ENCODE measurements at regions not wholly inside any gene's neighbourhood (a gene's known extent, or its start where the extent isn't known, plus 50 kb on each side); places are given as distances from the start of the nearest gene placed in this dataset.
"Not testable (repeated sequence)": the region's sequence is repeated elsewhere in the genome, so short reads cannot be mapped to it uniquely, and the experiment has no call there.

GRCh38 chr20:26167499-26167898 lies 470.8 kb upstream of the ZNF337 start:
- no peaks in the 10 kb centered on the region for H3K27me3 ChIP-seq (ENCODE audit: control insufficient read depth in 2 of 2, insufficient read depth in 2 of 2, low read length in 2 of 2)
- no TSS peak for BruUV-seq (replicated peaks)
- H3K9me3 ChIP-seq (replicated peaks; ENCODE audit: control insufficient read depth, insufficient read depth, low read length) = no peaks in the 10 kb centered on the region
- no peaks in the 10 kb centered on the region for H3K4me1 ChIP-seq (ENCODE audit: control insufficient read depth, extremely low read depth, insufficient read depth, low read length)
- H4K20me1 ChIP-seq (replicated peaks; ENCODE audit: control insufficient read depth, extremely low read depth, insufficient read depth, low read length) = no peaks in the 10 kb centered on the region
- ChIA-PET POLR2A (no interaction called here), CTCF (no interaction called here)
- TF ChIP-seq POLR2A (IDR thresholded peaks at IDR 0.05; ENCODE audit: low read depth, low read length) (no peak), FOS (IDR thresholded peaks at IDR 0.05; ENCODE audit: borderline replicate concordance, insufficient read depth, low read length) (peak; percentile 22)
- no peak overlapping the region for H3K4me2 ChIP-seq (ENCODE audit: insufficient read depth, low read length)
- dilution Hi-C loops (cut with MboI; ENCODE audit: extremely low pct_ligation_motif_present, low sequenced_read_pairs) (no loop called here), intact Hi-C loops (cut with micrococcal nuclease) (no loop called here)
- FAIRE-seq (peak; percentile 4), DNase-seq (ENCODE audit: low read depth, low spot score) (peak; percentile 46)
- no peak overlapping the region for H3K4me3 ChIP-seq (replicated peaks in 1 of 3; ENCODE audit: insufficient read depth in 1 of 3, low read depth in 1 of 3, low read length in 3 of 3)
- no peaks in the 10 kb centered on the region for H3K79me2 ChIP-seq (ENCODE audit: control insufficient read depth, insufficient read depth, low read length)
- H3K27ac ChIP-seq (ENCODE audit: insufficient read depth, low read depth, low read length) = no peak overlapping the region
- no peak overlapping the region for H3K9ac ChIP-seq (replicated peaks; ENCODE audit: extremely low read depth, insufficient read depth, low read length)
- no peaks in the 10 kb centered on the region for H3K9me1 ChIP-seq (replicated peaks; ENCODE audit: control insufficient read depth, extremely low read depth, insufficient read depth, low read length)
- H3K36me3 ChIP-seq (ENCODE audit: control insufficient read depth in 2 of 2, extremely low read depth in 1 of 2, insufficient read depth in 2 of 2, low read length in 2 of 2) = no peaks in the 10 kb centered on the region
- no peak overlapping the region for H2AFZ ChIP-seq (ENCODE audit: low read depth, low read length)

GRCh38 chr20:26163890-26164289 lies 467.2 kb upstream of the ZNF337 start:
- no peaks in the 10 kb centered on the region for H3K9me3 ChIP-seq (replicated peaks; ENCODE audit: control insufficient read depth, insufficient read depth, low read length)
- peak; percentile 1 for DNase-seq (ENCODE audit: low read depth, low spot score)
- no peak overlapping the region for H3K4me2 ChIP-seq (ENCODE audit: insufficient read depth, low read length)
- TF ChIP-seq EZH2 (IDR thresholded peaks at IDR 0.05; ENCODE audit: borderline replicate concordance, low read depth, low read length, severe bottlenecking) (no peak), GATA2 (IDR thresholded peaks at IDR 0.05; ENCODE audit: insufficient read depth, insufficient read length, low read depth, low read length) (no peak), CTCF (IDR thresholded peaks at IDR 0.05; ENCODE audit: extremely low read depth in 1 of 2, insufficient read depth in 1 of 2, low read depth in 1 of 2, low read length in 2 of 2) (no peak), MAX (IDR thresholded peaks at IDR 0.05; ENCODE audit: insufficient read depth, insufficient read length) (no peak), FOS (IDR thresholded peaks at IDR 0.05; ENCODE audit: borderline replicate concordance, insufficient read depth, low read length) (no peak), POLR2A (IDR thresholded peaks at IDR 0.05; ENCODE audit: low read depth, low read length) (no peak), POLR2AphosphoS5 (IDR thresholded peaks at IDR 0.05; ENCODE audit: insufficient read depth, low read depth, low read length) (no peak), JUN (IDR thresholded peaks at IDR 0.05; ENCODE audit: borderline replicate concordance, insufficient read depth, insufficient read length, low read depth) (no peak), MYC (IDR thresholded peaks at IDR 0.05; ENCODE audit: low read depth, low read length) (no peak)
- H4K20me1 ChIP-seq (replicated peaks; ENCODE audit: control insufficient read depth, extremely low read depth, insufficient read depth, low read length) = no peaks in the 10 kb centered on the region
- intact Hi-C loops (cut with micrococcal nuclease) (no loop called here), dilution Hi-C loops (cut with MboI; ENCODE audit: extremely low pct_ligation_motif_present, low sequenced_read_pairs) (no loop called here)
- H3K9ac ChIP-seq (replicated peaks; ENCODE audit: extremely low read depth, insufficient read depth, low read length) = no peak overlapping the region
- no peaks in the 10 kb centered on the region for H3K9me1 ChIP-seq (replicated peaks; ENCODE audit: control insufficient read depth, extremely low read depth, insufficient read depth, low read length)
- no TSS peak for BruUV-seq (replicated peaks)
- ChIA-PET POLR2A (no interaction called here), CTCF (no interaction called here)
- H3K36me3 ChIP-seq (ENCODE audit: control insufficient read depth in 2 of 2, extremely low read depth in 1 of 2, insufficient read depth in 2 of 2, low read length in 2 of 2) = no peaks in the 10 kb centered on the region
- no peaks in the 10 kb centered on the region for H3K79me2 ChIP-seq (ENCODE audit: control insufficient read depth, insufficient read depth, low read length)
- no peak overlapping the region for H2AFZ ChIP-seq (ENCODE audit: low read depth, low read length)
- no peak overlapping the region for H3K27ac ChIP-seq (ENCODE audit: insufficient read depth, low read depth, low read length)
- H3K4me1 ChIP-seq (ENCODE audit: control insufficient read depth, extremely low read depth, insufficient read depth, low read length) = no peaks in the 10 kb centered on the region
- no peaks in the 10 kb centered on the region for H3K27me3 ChIP-seq (ENCODE audit: control insufficient read depth in 2 of 2, insufficient read depth in 2 of 2, low read length in 2 of 2)
- H3K4me3 ChIP-seq (replicated peaks in 1 of 3; ENCODE audit: insufficient read depth in 1 of 3, low read depth in 1 of 3, low read length in 3 of 3) = no peak overlapping the region
- no peak for FAIRE-seq

GRCh38 chr20:26163151-26163550 lies 466.5 kb upstream of the ZNF337 start:
- H3K27me3 ChIP-seq (ENCODE audit: control insufficient read depth in 2 of 2, insufficient read depth in 2 of 2, low read length in 2 of 2); POLR2A ChIA-PET; H3K79me2 ChIP-seq (ENCODE audit: control insufficient read depth, insufficient read depth, low read length); H4K20me1 ChIP-seq (replicated peaks; ENCODE audit: control insufficient read depth, extremely low read depth, insufficient read depth, low read length); H3K27ac ChIP-seq (ENCODE audit: insufficient read depth, low read depth, low read length); H3K9ac ChIP-seq (replicated peaks; ENCODE audit: extremely low read depth, insufficient read depth, low read length); CTCF ChIA-PET; dilution Hi-C loops (cut with MboI; ENCODE audit: extremely low pct_ligation_motif_present, low sequenced_read_pairs); H3K9me1 ChIP-seq (replicated peaks; ENCODE audit: control insufficient read depth, extremely low read depth, insufficient read depth, low read length); H3K9me3 ChIP-seq (replicated peaks; ENCODE audit: control insufficient read depth, insufficient read depth, low read length); H3K36me3 ChIP-seq (ENCODE audit: control insufficient read depth in 2 of 2, extremely low read depth in 1 of 2, insufficient read depth in 2 of 2, low read length in 2 of 2); H3K4me1 ChIP-seq (ENCODE audit: control insufficient read depth, extremely low read depth, insufficient read depth, low read length); DNase-seq (ENCODE audit: low read depth, low spot score); H2AFZ ChIP-seq (ENCODE audit: low read depth, low read length); BruUV-seq (replicated peaks); H3K4me3 ChIP-seq (replicated peaks in 1 of 3; ENCODE audit: insufficient read depth in 1 of 3, low read depth in 1 of 3, low read length in 3 of 3); FAIRE-seq; H3K4me2 ChIP-seq (ENCODE audit: insufficient read depth, low read length); intact Hi-C loops (cut with micrococcal nuclease): not testable (repeated sequence)
